Hepatocyte (in vitro differentiated cells): ENCODE measurements at regions not wholly inside any gene's neighbourhood (a gene's known extent, or its start where the extent isn't known, plus 50 kb on each side); places are given as distances from the start of the nearest gene placed in this dataset.

Experiments
- DNase-seq: peaks from one replicate; pipeline ENCODE4 v3.0.0-alpha.2; 2016; ENCODE audit warnings: low spot score
- H2AFZ ChIP-seq: fragments of 200-600 bp; sonication (generic); 2 replicates; pipeline ENCODE4 v1.6.0; 2016; ENCODE audit warnings: antibody characterized with exemption, mild to moderate bottlenecking
- H3K27ac ChIP-seq: fragments of 200-600 bp; sonication (generic); 2 replicates; pipeline ENCODE4 v1.5.1; 2016; ENCODE audit warnings: mild to moderate bottlenecking
- H3K27me3 ChIP-seq: fragments of 200-600 bp; sonication (generic); 2 replicates; pipeline ENCODE4 v1.6.1; 2016
- H3K36me3 ChIP-seq: fragments of 200-600 bp; sonication (generic); replicated peaks from 2 replicates; pipeline ENCODE4 v1.5.1; 2016; ENCODE audit warnings: low read depth; ENCODE audit not compliant: insufficient read depth
- H3K4me1 ChIP-seq: fragments of 200-600 bp; sonication (generic); 2 replicates; pipeline ENCODE4 v1.5.1; 2016; ENCODE audit warnings: mild to moderate bottlenecking, moderate library complexity; ENCODE audit not compliant: insufficient read depth
- H3K4me2 ChIP-seq: fragments of 200-600 bp; sonication (generic); 2 replicates; pipeline ENCODE4 v1.6.0; 2016
- H3K4me3 ChIP-seq: fragments of 200-600 bp; sonication (generic); 2 replicates; pipeline ENCODE4 v1.5.1; 2016; ENCODE audit warnings: mild to moderate bottlenecking
- H3K79me2 ChIP-seq: fragments of 200-600 bp; sonication (generic); 2 replicates; pipeline ENCODE4 v1.6.0; 2017; ENCODE audit warnings: mild to moderate bottlenecking
- H3K9me2 ChIP-seq: fragments of 200-600 bp; sonication (generic); replicated peaks from 2 replicates; pipeline ENCODE4 v1.6.0; 2017; ENCODE audit warnings: mild to moderate bottlenecking; ENCODE audit not compliant: insufficient read depth
- H3K9me3 ChIP-seq: fragments of 200-600 bp; sonication (generic); 2 replicates; pipeline ENCODE4 v1.5.1; 2016; ENCODE audit warnings: low read depth, mild to moderate bottlenecking
- H4K20me1 ChIP-seq: fragments of 200-600 bp; sonication (generic); 2 replicates; pipeline ENCODE4 v1.6.0; 2016; ENCODE audit warnings: mild to moderate bottlenecking; ENCODE audit not compliant: insufficient read depth, poor library complexity, severe bottlenecking
- EZH2 ChIP-seq: fragments of 200-600 bp; sonication (generic); IDR thresholded peaks from 2 replicates; pipeline ENCODE4 v1.6.1; 2016; ENCODE audit warnings: antibody characterized with exemption, mild to moderate bottlenecking, borderline replicate concordance
- EZH2phosphoT487 ChIP-seq: fragments of 200-600 bp; sonication (generic); IDR thresholded peaks from one replicate; pipeline ENCODE4 v1.6.1; 2018; ENCODE audit warnings: antibody characterized with exemption, mild to moderate bottlenecking, low read depth, moderate library complexity; ENCODE audit not compliant: unreplicated experiment, severe bottlenecking
- WGBS: methylation state at CpG from one replicate; pipeline ENCODE4 v1.1.6; 2016; ENCODE audit warnings: low lambda C conversion rate; ENCODE audit errors: missing lambda C conversion rate; 5-methylcytosine and 5-hydroxymethylcytosine counted together
- TF ChIP-seq, protein P1 (sequence below): fragments of 200-600 bp; sonication (generic); IDR thresholded peaks from 2 replicates; pipeline ENCODE4 v1.5.1; 2016; ENCODE audit warnings: antibody characterized with exemption, mild to moderate bottlenecking; ENCODE audit not compliant: poor library complexity

DNA sequence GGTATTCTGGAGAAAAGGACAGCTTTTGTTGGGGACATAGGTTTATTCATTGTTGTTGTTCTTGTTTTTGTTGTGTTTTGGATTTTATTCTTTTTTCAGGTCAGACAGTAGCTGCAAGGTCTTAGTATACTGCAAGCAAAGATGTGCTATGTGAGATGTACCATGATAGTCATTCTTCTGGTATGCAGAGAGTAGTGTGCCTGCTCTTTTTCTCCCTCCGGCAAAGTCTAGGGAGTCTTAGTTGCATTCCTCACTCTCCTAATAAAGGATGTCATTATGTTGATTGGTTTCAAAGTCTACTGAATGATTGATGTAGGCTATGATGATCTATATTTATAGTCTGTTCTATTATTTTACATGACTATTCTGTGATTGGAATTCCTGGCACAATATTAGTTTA, 119.9 kb upstream of the POF1B start:
- WGBS, result 68% methylated on average over 1 of the region's 1 CpG
- Histone ChIP-seq H4K20me1 (no peaks in the 10 kb centered on the region), H3K9me2 (no peaks in the 10 kb centered on the region), H3K79me2 (no peaks in the 10 kb centered on the region), H3K27me3 (no peaks in the 10 kb centered on the region), H3K36me3 (no peaks in the 10 kb centered on the region), H3K4me2 (no peak overlapping the region), H3K27ac (peak overlapping the region; percentile 9), H3K4me1 (no peaks in the 10 kb centered on the region), H3K9me3 (no peaks in the 10 kb centered on the region), H3K4me3 (no peak overlapping the region), H2AFZ (no peak overlapping the region)
- no peak for TF ChIP-seq EZH2phosphoT487
- TF ChIP-seq, protein P1, sequence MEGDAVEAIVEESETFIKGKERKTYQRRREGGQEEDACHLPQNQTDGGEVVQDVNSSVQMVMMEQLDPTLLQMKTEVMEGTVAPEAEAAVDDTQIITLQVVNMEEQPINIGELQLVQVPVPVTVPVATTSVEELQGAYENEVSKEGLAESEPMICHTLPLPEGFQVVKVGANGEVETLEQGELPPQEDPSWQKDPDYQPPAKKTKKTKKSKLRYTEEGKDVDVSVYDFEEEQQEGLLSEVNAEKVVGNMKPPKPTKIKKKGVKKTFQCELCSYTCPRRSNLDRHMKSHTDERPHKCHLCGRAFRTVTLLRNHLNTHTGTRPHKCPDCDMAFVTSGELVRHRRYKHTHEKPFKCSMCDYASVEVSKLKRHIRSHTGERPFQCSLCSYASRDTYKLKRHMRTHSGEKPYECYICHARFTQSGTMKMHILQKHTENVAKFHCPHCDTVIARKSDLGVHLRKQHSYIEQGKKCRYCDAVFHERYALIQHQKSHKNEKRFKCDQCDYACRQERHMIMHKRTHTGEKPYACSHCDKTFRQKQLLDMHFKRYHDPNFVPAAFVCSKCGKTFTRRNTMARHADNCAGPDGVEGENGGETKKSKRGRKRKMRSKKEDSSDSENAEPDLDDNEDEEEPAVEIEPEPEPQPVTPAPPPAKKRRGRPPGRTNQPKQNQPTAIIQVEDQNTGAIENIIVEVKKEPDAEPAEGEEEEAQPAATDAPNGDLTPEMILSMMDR, result no peak
- TF ChIP-seq EZH2, result no peak
- peak; percentile 7 for DNase-seq

DNA sequence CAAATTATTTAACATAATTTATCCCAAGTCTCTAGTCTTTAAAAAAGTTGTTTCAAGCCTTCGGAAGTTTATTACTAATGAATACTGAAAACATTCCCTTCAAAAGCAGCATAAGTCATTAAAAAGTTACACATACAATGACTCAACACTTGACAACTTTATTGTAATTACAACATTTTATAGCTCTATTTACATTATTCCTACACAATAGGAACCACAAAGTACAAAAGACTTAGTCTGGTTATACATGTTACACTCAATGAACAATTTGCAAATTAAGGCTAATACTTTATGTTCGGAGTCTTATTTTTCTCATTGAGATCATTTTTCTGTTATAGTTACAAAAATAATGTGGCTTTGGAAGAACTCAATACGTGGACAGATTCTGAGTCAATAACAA, 114.4 kb upstream of the POF1B start:
- Histone ChIP-seq H3K79me2 (no peaks in the 10 kb centered on the region), H3K27ac (no peak overlapping the region), H3K27me3 (no peaks in the 10 kb centered on the region), H3K4me3 (no peak overlapping the region), H3K4me1 (no peaks in the 10 kb centered on the region), H4K20me1 (no peaks in the 10 kb centered on the region), H2AFZ (no peak overlapping the region), H3K9me2 (no peaks in the 10 kb centered on the region), H3K9me3 (no peaks in the 10 kb centered on the region), H3K36me3 (no peaks in the 10 kb centered on the region), H3K4me2 (no peak overlapping the region)
- TF ChIP-seq, protein P1, result no peak
- TF ChIP-seq EZH2, result no peak
- DNase-seq, result no peak
- WGBS, result 65% methylated on average over 3 of the region's 3 CpGs

DNA sequence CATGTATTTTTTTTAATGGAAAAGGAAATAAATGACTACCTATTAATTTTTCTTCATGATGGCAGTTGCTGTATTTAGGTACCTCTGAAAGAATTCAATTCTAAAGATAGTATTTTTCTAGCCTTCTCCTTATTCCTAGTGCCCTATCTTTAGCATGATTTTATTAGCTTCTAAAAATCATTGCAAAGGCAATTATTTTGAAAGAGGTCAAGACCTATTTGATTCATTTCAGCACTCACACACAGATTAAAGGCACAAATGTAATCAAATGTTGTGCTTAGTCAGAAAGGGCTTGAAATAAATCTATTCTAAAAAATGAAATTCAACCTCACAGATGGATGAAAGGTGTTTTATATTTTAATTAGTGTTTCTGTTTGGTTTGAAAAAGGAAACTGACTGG, 74.8 kb upstream of the POF1B start:
- Histone ChIP-seq H3K79me2 (no peaks in the 10 kb centered on the region), H3K9me3 (no peaks in the 10 kb centered on the region), H3K9me2 (no peaks in the 10 kb centered on the region), H4K20me1 (no peaks in the 10 kb centered on the region), H3K4me3 (no peak overlapping the region), H2AFZ (no peak overlapping the region), H3K4me1 (no peaks in the 10 kb centered on the region), H3K36me3 (no peaks in the 10 kb centered on the region), H3K27ac (no peak overlapping the region), H3K27me3 (no peaks in the 10 kb centered on the region), H3K4me2 (no peak overlapping the region)
- TF ChIP-seq EZH2phosphoT487 (no peak), EZH2 (no peak)
- TF ChIP-seq, protein P1, result no peak
- no peak for DNase-seq

DNA sequence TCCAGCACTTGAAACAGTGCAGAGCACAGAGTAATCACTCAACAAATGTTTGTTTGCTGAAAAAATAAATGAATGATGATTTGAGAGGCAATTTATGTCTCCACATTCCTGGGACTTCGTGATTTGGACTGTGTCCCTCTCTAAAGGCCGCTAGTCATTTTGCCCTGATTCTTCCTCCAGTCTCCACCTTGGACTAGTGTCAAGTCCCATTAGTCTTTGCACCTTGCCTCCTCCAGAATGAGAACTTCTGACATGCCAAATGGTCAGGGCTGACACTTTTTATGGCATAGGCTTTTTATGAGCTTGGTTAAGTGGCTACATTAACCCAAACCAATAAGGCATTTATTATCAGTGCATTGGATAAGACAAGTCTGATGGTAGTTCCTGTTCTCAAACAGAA, 65.1 kb upstream of the POF1B start:
- no peak for TF ChIP-seq EZH2
- TF ChIP-seq, protein P1, result no peak
- no peak for TF ChIP-seq EZH2phosphoT487
- no peak for DNase-seq

More for the DNA sequence above, 65.1 kb upstream of the POF1B start:
- Histone ChIP-seq H3K9me2 (no peaks in the 10 kb centered on the region), H2AFZ (no peak overlapping the region), H4K20me1 (no peaks in the 10 kb centered on the region), H3K79me2 (no peaks in the 10 kb centered on the region), H3K4me3 (no peak overlapping the region), H3K36me3 (no peaks in the 10 kb centered on the region), H3K27ac (no peak overlapping the region), H3K4me1 (no peaks in the 10 kb centered on the region), H3K27me3 (no peaks in the 10 kb centered on the region), H3K4me2 (no peak overlapping the region), H3K9me3 (no peaks in the 10 kb centered on the region)
- 54% methylated on average over 2 of the region's 2 CpGs for WGBS
